ENCODE measurements at regions not wholly inside any gene's neighbourhood (a gene's known extent, or its start where the extent isn't known, plus 50 kb on each side); places are given as distances from the start of the nearest gene placed in this dataset.
A peak's percentile ranks its signal among the peaks of the same experiment; 100 is the strongest.

GRCh38 chr7:17234398-17235031 lies 63.9 kb upstream of the AHR start:
- Mint-ChIP-seq H3K27me3 (peaks cover 12% of the 10 kb centered on the region), H3K4me1 (ENCODE audit: low read depth) (peaks cover 4% of the 10 kb centered on the region), H3K27ac (no peak overlapping the region), H3K36me3 (ENCODE audit: insufficient read depth) (no peaks in the 10 kb centered on the region), H3K9me3 (ENCODE audit: low read depth) (no peaks in the 10 kb centered on the region), H3K4me3 (ENCODE audit: low read depth) (no peak overlapping the region)
- DNase-seq (ENCODE audit: low spot score, unreplicated experiment) = no peak
- no peak for TF ChIP-seq CTCF (IDR thresholded peaks at IDR 0.05; ENCODE audit: unreplicated experiment)

- Mint-ChIP-seq H3K9me3 (ENCODE audit: low read depth) (no peaks in the 10 kb centered on the region), H3K4me3 (ENCODE audit: low read depth) (no peak overlapping the region), H3K36me3 (ENCODE audit: insufficient read depth) (no peaks in the 10 kb centered on the region), H3K27me3 (peaks cover 12% of the 10 kb centered on the region), H3K27ac (no peak overlapping the region), H3K4me1 (ENCODE audit: low read depth) (peaks cover 12% of the 10 kb centered on the region)
- no peak for TF ChIP-seq CTCF (IDR thresholded peaks at IDR 0.05; ENCODE audit: unreplicated experiment)
- no peak for DNase-seq (ENCODE audit: low spot score, unreplicated experiment)
These were observed 62.3 kb upstream of the AHR start for GRCh38 chr7:17236171-17236570.

GRCh38 chr7:17236603-17237002 lies 61.8 kb upstream of the AHR start:
- Mint-ChIP-seq H3K9me3 (ENCODE audit: low read depth) (no peaks in the 10 kb centered on the region), H3K27ac (no peak overlapping the region)

GRCh38 chr7:17239046-17239445 lies 59.4 kb upstream of the AHR start:
- no peaks in the 10 kb centered on the region for H3K36me3 Mint-ChIP-seq (ENCODE audit: insufficient read depth)
- DNase-seq (ENCODE audit: low spot score, unreplicated experiment) = no peak
- no peak overlapping the region for H3K27ac Mint-ChIP-seq
- no peak for TF ChIP-seq CTCF (IDR thresholded peaks at IDR 0.05; ENCODE audit: unreplicated experiment)
- no peaks in the 10 kb centered on the region for H3K9me3 Mint-ChIP-seq (ENCODE audit: low read depth)
- H3K4me3 Mint-ChIP-seq (ENCODE audit: low read depth) = no peak overlapping the region
- H3K4me1 Mint-ChIP-seq (ENCODE audit: low read depth) = peaks cover 12% of the 10 kb centered on the region
- peaks cover 12% of the 10 kb centered on the region for H3K27me3 Mint-ChIP-seq

More at GRCh38 chr7:17236603-17237002, 61.8 kb upstream of the AHR start:
- no peak for DNase-seq (ENCODE audit: low spot score, unreplicated experiment)
- peaks cover 12% of the 10 kb centered on the region for H3K4me1 Mint-ChIP-seq (ENCODE audit: low read depth)
- no peak overlapping the region for H3K4me3 Mint-ChIP-seq (ENCODE audit: low read depth)
- H3K36me3 Mint-ChIP-seq (ENCODE audit: insufficient read depth) = no peaks in the 10 kb centered on the region
- H3K27me3 Mint-ChIP-seq = peaks cover 12% of the 10 kb centered on the region
- TF ChIP-seq CTCF (IDR thresholded peaks at IDR 0.05; ENCODE audit: unreplicated experiment) = no peak

GRCh38 chr7:17239683-17240521 lies 58.5 kb upstream of the AHR start:
- Mint-ChIP-seq H3K4me1 (ENCODE audit: low read depth) (peaks cover 12% of the 10 kb centered on the region), H3K9me3 (ENCODE audit: low read depth) (no peaks in the 10 kb centered on the region), H3K27ac (peak overlapping the region; percentile 20), H3K27me3 (peaks cover 12% of the 10 kb centered on the region), H3K36me3 (ENCODE audit: insufficient read depth) (no peaks in the 10 kb centered on the region), H3K4me3 (ENCODE audit: low read depth) (no peak overlapping the region)
- TF ChIP-seq CTCF (IDR thresholded peaks at IDR 0.05; ENCODE audit: unreplicated experiment) = no peak
- DNase-seq (ENCODE audit: low spot score, unreplicated experiment) = no peak
